ENCODE measurements at regions not wholly inside any gene's neighbourhood (a gene's known extent, or its start where the extent isn't known, plus 50 kb on each side); places are given as distances from the start of the nearest gene placed in this dataset.

- no peak overlapping the region for H3K4me3 ChIP-seq
- no peaks in the 10 kb centered on the region for H4K20me1 ChIP-seq (ENCODE audit: control insufficient read depth, insufficient read depth)
- no peak overlapping the region for H3K9ac ChIP-seq (ENCODE audit: control insufficient read depth, insufficient read depth, low read length)
- H3K4me1 ChIP-seq (ENCODE audit: control insufficient read depth, insufficient read depth, low read length), result no peaks in the 10 kb centered on the region
- intact Hi-C loops (cut with micrococcal nuclease; ENCODE audit: unreplicated experiment), result no loop called here
- no peaks in the 10 kb centered on the region for H3K79me2 ChIP-seq (ENCODE audit: control insufficient read depth, insufficient read depth, low read length)
- ChIA-PET SMC1A (ENCODE audit: uncharacterized antibody, unreplicated experiment) (interaction anchor here (1.2 kb wide), 1 partner anchor 15 kb away, joined by 3 read pairs; no protein-coding TSS in a partner anchor), CTCF (no interaction called here), POLR2A (no interaction called here), RAD21 (ENCODE audit: unreplicated experiment) (no interaction called here)
- no peak overlapping the region for H2AFZ ChIP-seq (ENCODE audit: control insufficient read depth, low read depth, low read length)
- DNase-seq (ENCODE audit: low read depth, low spot score) (no peak), ATAC-seq (no peak), FAIRE-seq (no peak)
- no peaks in the 10 kb centered on the region for H3K27me3 ChIP-seq (replicated peaks in 1 of 2; ENCODE audit: control insufficient read depth in 2 of 2, insufficient read depth in 2 of 2, low read length in 1 of 2)
- no peaks in the 10 kb centered on the region for H3K9me3 ChIP-seq (replicated peaks; ENCODE audit: control insufficient read depth, insufficient read depth, low read length)
- no peak overlapping the region for H3K27ac ChIP-seq (ENCODE audit: control insufficient read depth, insufficient read depth)
- 15% methylated on average over 5 of the region's 5 CpGs for WGBS (ENCODE audit: insufficient coverage, insufficient replicate concordance, low lambda C conversion rate, missing lambda C conversion rate)
- BruUV-seq (replicated peaks), result no TSS peak
- in situ Hi-C loops (cut with MboI), result no loop called here
- H3K4me2 ChIP-seq (ENCODE audit: control insufficient read depth, insufficient read depth), result no peak overlapping the region
- H3K36me3 ChIP-seq (ENCODE audit: control insufficient read depth in 2 of 2, insufficient read depth in 2 of 2, low read length in 1 of 2), result no peaks in the 10 kb centered on the region
- no peak for TF ChIP-seq MYC (IDR thresholded peaks at IDR 0.05; ENCODE audit: insufficient read depth, insufficient read length, insufficient replicate concordance, low read length, severe bottlenecking)
- TF ChIP-seq, protein P1, sequence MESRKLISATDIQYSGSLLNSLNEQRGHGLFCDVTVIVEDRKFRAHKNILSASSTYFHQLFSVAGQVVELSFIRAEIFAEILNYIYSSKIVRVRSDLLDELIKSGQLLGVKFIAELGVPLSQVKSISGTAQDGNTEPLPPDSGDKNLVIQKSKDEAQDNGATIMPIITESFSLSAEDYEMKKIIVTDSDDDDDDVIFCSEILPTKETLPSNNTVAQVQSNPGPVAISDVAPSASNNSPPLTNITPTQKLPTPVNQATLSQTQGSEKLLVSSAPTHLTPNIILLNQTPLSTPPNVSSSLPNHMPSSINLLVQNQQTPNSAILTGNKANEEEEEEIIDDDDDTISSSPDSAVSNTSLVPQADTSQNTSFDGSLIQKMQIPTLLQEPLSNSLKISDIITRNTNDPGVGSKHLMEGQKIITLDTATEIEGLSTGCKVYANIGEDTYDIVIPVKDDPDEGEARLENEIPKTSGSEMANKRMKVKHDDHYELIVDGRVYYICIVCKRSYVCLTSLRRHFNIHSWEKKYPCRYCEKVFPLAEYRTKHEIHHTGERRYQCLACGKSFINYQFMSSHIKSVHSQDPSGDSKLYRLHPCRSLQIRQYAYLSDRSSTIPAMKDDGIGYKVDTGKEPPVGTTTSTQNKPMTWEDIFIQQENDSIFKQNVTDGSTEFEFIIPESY (IDR thresholded peaks at IDR 0.05), result no peak
- no peak for TF ChIP-seq MTA2 (IDR thresholded peaks at IDR 0.05; ENCODE audit: low read depth)
- no peak for TF ChIP-seq ZSCAN29 (IDR thresholded peaks at IDR 0.05)
- no peak for TF ChIP-seq GABPA (IDR thresholded peaks at IDR 0.05; ENCODE audit: low read depth)
- TF ChIP-seq, protein P2, sequence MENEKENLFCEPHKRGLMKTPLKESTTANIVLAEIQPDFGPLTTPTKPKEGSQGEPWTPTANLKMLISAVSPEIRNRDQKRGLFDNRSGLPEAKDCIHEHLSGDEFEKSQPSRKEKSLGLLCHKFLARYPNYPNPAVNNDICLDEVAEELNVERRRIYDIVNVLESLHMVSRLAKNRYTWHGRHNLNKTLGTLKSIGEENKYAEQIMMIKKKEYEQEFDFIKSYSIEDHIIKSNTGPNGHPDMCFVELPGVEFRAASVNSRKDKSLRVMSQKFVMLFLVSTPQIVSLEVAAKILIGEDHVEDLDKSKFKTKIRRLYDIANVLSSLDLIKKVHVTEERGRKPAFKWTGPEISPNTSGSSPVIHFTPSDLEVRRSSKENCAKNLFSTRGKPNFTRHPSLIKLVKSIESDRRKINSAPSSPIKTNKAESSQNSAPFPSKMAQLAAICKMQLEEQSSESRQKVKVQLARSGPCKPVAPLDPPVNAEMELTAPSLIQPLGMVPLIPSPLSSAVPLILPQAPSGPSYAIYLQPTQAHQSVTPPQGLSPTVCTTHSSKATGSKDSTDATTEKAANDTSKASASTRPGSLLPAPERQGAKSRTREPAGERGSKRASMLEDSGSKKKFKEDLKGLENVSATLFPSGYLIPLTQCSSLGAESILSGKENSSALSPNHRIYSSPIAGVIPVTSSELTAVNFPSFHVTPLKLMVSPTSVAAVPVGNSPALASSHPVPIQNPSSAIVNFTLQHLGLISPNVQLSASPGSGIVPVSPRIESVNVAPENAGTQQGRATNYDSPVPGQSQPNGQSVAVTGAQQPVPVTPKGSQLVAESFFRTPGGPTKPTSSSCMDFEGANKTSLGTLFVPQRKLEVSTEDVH (IDR thresholded peaks at IDR 0.05; ENCODE audit: low read depth, partially characterized antibody), result no peak
- no peak for TF ChIP-seq SMAD1 (IDR thresholded peaks at IDR 0.05; ENCODE audit: low read depth, partially characterized antibody)
- TF ChIP-seq RELA (IDR thresholded peaks at IDR 0.05; ENCODE audit: borderline replicate concordance, partially characterized antibody), result no peak
- no peak for TF ChIP-seq ZNF622 (IDR thresholded peaks at IDR 0.05)
- TF ChIP-seq NBN (IDR thresholded peaks at IDR 0.05), result no peak
- no peak for TF ChIP-seq ESRRA (IDR thresholded peaks at IDR 0.05; ENCODE audit: low read length)
- TF ChIP-seq TARDBP (IDR thresholded peaks at IDR 0.05; ENCODE audit: borderline replicate concordance), result no peak
- TF ChIP-seq, protein P3, sequence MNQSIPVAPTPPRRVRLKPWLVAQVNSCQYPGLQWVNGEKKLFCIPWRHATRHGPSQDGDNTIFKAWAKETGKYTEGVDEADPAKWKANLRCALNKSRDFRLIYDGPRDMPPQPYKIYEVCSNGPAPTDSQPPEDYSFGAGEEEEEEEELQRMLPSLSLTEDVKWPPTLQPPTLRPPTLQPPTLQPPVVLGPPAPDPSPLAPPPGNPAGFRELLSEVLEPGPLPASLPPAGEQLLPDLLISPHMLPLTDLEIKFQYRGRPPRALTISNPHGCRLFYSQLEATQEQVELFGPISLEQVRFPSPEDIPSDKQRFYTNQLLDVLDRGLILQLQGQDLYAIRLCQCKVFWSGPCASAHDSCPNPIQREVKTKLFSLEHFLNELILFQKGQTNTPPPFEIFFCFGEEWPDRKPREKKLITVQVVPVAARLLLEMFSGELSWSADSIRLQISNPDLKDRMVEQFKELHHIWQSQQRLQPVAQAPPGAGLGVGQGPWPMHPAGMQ (IDR thresholded peaks at IDR 0.05; ENCODE audit: borderline replicate concordance), result no peak
- no peak for TF ChIP-seq TCF7 (IDR thresholded peaks at IDR 0.05; ENCODE audit: borderline replicate concordance)
- TF ChIP-seq MEF2A (IDR thresholded peaks at IDR 0.05; ENCODE audit: insufficient read depth, low read depth, low read length), result no peak
- TF ChIP-seq IRF4 (IDR thresholded peaks at IDR 0.05; ENCODE audit: low read depth, low read length), result no peak
- no peak for TF ChIP-seq POU2F2 (IDR thresholded peaks at IDR 0.05; ENCODE audit: borderline replicate concordance, low read depth, low read length)
- TF ChIP-seq, protein P4, sequence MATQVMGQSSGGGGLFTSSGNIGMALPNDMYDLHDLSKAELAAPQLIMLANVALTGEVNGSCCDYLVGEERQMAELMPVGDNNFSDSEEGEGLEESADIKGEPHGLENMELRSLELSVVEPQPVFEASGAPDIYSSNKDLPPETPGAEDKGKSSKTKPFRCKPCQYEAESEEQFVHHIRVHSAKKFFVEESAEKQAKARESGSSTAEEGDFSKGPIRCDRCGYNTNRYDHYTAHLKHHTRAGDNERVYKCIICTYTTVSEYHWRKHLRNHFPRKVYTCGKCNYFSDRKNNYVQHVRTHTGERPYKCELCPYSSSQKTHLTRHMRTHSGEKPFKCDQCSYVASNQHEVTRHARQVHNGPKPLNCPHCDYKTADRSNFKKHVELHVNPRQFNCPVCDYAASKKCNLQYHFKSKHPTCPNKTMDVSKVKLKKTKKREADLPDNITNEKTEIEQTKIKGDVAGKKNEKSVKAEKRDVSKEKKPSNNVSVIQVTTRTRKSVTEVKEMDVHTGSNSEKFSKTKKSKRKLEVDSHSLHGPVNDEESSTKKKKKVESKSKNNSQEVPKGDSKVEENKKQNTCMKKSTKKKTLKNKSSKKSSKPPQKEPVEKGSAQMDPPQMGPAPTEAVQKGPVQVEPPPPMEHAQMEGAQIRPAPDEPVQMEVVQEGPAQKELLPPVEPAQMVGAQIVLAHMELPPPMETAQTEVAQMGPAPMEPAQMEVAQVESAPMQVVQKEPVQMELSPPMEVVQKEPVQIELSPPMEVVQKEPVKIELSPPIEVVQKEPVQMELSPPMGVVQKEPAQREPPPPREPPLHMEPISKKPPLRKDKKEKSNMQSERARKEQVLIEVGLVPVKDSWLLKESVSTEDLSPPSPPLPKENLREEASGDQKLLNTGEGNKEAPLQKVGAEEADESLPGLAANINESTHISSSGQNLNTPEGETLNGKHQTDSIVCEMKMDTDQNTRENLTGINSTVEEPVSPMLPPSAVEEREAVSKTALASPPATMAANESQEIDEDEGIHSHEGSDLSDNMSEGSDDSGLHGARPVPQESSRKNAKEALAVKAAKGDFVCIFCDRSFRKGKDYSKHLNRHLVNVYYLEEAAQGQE (IDR thresholded peaks at IDR 0.05; ENCODE audit: low read depth, low read length), result no peak
These were observed 355.8 kb downstream of the AMY1C start for GRCh38 chr1:104105465-104105864.

Data from GM12878 (cell line).